ENCODE measurements at regions not wholly inside any gene's neighbourhood (a gene's known extent, or its start where the extent isn't known, plus 50 kb on each side); places are given as distances from the start of the nearest gene placed in this dataset.

- no peak for TF ChIP-seq CTCF (IDR thresholded peaks at IDR 0.05)
- no peak for TF ChIP-seq POLR2A (IDR thresholded peaks at IDR 0.05)
These were observed 72.5 kb downstream of the ADRA2C start for GRCh38 chr4:3838437-3839380.
